ENCODE measurements at regions not wholly inside any gene's neighbourhood (a gene's known extent, or its start where the extent isn't known, plus 50 kb on each side); places are given as distances from the start of the nearest gene placed in this dataset.
A peak's percentile ranks its signal among the peaks of the same experiment; 100 is the strongest.

GRCh38 chr1:55726994-55727393 is 511.8 kb upstream of the USP24 start:
- DNase-seq: no peak

- DNase-seq: no peak
These were observed 510.2 kb upstream of the USP24 start for GRCh38 chr1:55725378-55725777.

DNA sequence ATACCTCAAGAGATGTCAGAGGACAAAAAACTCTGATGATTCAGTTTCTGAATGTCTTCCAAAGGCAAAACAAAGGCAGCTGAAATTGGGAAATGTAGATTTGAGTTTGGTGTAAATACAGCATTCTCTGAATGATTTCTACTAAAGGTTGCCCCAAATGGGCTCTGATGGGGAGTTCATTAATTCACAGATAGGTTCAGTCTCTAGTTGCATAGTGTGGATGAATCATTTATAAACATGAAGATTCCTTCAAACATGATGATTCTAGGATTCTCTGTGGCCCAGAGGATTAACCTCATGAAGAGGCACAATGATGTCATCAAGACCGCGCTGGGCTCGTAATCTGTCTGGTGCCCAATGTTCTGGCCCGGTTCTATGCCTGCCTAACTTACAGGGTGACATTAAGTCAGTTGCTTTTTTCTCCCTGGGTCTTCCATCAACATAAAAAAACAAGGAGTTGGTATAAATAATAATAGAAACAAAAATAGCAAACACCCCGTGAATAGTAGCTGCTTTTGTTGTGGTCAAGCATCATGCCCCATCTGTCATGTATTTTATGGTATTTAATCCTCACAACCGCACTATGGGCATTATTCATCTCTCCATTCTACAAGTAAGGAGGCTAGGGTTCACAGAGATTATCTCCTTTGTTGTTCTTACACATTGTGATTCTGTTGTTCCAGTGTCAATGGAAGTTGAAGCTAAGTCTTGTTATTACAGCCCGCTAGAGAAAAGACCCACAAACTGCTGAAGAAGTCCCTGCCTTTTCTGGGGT is 509.6 kb upstream of the USP24 start:
- DNase-seq: no peak

DNA sequence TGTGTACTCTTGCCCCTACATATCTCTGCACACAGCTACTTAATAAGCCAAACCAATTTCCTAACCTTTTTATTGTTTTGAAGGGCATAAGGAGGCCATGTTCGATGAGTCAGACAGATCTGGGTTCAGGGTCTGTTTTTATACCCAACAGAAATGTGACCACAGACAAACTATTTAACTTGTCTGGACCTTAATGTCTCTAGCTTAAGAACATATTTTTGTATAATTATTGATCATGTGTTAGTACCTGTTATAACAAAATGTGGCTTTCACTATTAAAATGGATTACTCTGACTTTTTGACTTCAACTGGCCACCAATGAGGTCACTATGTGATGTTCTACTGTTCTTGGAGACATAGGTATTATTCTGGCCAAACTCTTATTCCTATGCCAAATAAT is 507.8 kb upstream of the USP24 start:
- DNase-seq: no peak

DNA sequence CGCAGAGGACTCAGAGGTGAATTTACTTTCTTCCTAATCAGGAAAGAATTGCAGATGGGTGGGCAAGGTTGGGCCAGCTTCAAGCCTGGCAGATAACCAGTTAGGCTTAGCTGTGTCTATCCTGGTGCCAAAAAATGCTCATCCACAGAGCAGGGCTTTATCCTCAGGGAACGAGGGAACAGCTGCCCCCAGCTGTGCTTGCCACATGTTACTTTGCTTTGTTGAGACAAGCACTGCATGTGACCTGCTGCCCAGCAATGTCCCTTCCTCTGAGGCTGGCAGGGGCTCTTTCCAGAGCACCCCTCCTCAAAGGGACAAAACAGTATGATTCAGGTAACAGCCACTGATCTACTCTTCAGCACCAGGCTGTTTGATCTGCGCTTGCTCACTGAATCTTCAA is 505.1 kb upstream of the USP24 start:
- DNase-seq: no peak

DNA sequence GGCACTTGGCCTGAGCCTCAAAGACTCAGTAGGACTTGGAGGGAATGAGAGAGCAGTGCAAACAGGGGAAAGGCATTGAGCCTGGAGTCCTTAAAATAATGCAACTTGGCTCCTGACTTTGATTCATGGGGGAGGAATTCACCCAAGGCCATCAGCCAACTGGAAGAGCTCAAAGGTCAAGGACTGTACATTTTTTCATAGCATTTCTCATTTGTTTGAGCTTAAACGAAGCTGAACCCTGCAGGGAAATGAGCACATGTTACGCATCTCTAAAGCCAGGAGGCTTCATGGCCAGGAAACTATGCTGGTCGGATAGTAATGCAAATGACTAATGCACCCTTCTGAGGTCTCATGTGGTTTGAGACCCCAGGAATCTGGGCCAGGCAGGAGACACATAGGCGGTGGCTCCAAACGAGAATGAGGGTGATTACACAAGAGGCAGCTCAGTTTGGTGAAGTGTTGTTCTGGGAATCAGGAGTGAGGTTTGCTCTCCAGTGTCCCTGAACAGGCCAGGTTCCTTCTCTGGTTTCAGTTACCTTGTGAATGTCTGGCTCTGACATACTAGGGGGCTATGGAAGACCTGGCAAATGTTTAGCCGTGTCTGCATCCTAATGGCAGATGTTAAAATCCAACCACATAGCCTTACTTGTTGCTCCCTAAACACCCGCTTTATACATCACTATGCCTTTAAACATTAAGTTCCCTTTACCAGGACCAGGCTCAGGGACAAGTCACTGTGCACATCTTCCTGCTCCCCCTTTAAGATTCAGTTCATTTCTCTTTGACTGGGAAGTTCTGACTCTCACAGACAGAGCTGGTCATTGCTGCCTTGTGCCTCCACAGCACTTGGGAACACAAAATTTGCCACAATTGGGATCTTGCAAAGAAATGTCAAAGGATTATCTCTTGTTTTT is 503.9 kb upstream of the USP24 start:
- DNase-seq: no peak

GRCh38 chr1:55717111-55717510 is 501.9 kb upstream of the USP24 start:
- no peak for DNase-seq

DNA sequence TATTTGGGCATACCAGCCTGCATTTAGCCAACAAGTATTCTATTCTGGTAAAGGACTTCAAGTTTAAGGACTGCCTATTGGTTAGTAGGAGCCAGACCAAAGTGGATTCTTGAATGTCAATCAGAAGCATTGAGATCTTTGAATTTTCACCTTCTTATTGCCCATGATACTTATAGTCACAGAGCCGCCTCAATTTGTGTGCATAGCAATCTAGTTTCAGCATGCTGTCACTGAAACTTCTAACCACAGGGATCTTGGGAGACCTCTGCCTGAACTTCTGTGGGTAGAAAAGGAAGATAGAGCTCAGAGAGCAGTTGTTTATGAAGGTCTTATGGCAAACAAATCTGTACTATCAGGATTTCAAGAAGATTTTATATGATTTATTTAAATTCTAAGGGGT is 501.4 kb upstream of the USP24 start:
- DNase-seq: no peak

DNA sequence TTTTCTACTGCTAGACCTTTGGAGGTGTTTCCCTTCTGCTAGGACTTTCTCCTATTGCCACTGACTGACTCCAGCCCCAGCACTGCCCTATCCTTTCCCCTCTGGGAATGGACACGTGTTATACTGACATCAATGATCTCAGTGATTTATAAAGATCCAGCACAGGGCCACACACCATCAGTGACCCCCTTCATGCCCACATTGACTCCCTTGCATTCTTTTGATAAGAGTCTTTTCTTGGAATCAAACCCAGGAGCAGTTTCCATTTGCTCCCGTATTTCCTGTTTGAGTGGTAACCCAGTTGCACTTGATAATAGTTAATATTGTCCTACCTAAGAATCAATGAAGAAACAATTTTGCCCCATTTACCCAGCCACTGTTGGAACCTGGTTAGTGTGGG is 501.0 kb upstream of the USP24 start:
- no peak for DNase-seq

GRCh38 chr1:55714230-55714629 is 499.1 kb upstream of the USP24 start:
- DNase-seq: no peak

DNA sequence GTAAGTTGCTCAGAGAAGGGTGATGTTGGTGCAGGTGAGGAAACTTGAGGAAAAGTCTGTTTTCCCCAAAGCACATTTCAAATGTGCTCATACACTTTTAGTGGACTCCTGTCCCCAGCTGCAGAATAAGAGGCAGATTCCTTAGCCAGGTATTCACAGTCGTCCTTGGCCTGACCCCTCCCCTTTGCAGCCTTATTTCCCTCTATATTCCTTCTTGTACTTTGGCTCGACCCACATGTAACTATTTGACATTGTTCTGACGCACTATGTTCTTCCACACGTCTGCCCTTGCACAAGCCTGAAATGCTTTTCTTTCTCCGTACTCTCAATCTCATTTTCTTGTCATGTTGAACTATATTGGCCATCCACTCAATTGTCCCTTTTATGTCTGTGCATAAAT is 498.4 kb upstream of the USP24 start:
- DNase-seq: no peak

DNA sequence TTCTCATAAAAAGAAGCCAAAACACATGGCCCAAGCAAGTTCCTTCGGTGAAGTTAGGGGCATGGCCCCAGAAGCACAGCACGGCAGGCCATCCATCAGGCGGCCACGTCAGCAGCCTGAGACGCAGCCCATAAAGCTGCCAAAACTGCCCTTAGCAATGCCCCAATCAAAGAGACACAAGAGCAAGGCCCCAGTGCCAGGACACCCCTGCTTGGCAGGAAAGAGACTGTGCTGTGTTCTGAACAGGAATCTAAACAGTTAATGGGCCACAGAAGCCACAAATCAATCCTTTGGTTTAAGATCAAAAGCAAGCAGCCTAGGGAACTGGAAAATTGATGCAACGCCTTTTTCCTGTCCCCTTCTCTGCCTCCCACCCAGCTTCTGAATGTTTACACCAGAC is 497.0 kb upstream of the USP24 start:
- DNase-seq: no peak

DNA sequence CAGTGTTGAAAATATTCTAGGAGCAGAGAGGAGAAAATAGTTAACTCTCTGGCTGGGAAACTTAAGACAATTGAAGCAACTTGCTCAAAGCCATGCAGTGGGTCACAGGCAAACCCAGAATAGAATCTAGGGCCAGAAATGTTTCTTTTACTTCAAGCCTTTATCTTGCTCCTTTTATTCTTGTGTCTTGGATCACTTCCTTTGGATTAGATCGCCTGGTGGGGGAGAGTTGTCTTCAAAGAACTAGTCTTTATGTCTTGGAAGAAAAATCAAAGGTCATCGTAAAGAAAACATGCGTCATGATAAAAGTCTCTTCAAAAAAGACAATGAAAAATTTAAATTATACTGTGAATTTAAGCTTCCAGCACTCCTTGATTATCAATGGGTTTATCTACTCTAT is 493.6 kb upstream of the USP24 start:
- DNase-seq: no peak

GRCh38 chr1:55707846-55708245 is 492.7 kb upstream of the USP24 start:
- DNase-seq: no peak

DNA sequence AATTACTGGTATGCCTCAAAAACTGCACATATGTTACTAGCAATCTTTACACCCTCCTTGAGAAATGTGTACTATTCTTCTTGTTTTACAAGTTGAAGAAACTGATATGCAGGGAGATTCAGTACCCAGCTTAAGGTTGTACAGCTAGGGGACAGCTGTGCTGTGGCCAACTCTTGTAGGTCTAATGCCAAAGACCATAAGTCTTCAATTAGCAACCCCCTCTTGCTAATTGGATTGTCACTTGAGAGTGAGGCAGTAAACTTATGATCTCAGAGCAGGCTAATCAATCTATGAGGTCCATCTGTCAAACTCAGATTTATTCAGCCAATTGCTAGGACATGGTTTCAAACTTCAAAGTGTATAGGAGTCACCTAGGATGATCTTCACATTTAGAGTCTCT is 492.0 kb upstream of the USP24 start:
- DNase-seq: no peak

DNA sequence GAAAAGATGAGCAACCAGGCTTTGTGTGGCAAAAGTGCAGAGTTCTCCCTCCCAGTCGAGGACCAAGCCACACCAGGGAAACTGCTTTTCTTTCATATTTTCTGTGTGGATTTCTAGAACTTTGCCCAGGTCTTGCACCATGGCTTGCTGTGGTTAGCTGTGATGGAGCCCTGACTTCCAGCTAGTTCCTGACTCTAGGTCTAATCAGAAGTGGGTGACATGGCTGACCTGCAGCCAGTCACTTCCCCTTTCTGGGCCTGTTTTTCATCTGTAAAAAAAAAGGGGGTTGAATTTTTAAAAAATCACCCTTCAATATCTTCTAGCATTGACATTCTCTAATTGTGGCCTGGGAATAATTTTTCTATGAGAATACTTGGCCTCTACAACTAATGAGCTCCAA is 491.2 kb upstream of the USP24 start:
- no peak for DNase-seq

DNA sequence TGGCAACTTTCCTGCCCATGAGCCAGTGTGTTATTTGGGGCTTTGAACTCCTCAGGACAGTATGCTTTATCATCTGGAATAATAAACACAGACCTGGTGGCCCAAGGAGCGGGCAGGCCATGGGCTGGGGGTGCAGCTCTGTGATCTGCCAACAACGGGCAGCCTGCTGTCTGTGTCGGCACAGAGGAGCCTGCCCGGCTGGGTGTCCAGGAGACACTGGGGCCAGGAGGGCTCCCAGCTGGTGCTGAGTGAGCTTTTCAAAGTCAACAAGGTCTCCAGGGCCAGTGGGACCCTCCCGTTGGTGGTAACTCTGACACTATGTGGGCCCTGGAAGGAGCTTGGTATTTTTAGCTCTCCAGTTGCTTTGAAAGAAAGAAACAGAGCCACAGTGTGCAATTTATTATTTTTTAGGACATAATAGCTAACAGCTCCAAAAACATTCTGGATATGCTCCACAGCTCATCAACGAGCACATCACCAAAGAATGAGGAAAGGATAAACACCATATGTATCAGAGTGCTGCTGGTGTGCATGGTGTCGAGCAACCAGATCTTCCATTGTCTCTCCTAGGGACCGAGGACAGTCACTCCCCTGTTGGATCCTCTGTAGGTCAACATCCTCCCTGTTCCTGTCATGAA is 488.7 kb upstream of the USP24 start:
- DNase-seq: no peak

DNA sequence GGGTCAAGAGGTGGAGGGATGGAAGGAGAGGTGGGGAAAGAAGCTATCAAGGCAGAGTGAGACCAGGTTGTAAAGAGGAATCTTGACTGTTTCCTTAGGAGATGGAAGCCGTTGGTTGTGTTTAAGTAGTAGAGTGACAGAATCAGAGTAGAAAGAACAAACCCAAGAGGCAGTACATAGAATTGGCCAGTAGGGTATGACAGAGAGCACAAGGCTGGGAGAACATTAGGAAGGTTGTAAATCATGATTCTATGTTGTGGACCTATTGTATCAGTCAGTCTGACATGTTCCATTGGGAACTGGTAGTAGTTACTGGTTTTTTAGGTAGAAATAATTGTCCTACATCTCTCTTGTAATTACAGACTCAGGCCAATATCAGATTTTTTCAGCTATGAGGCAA is 486.9 kb upstream of the USP24 start:
- no peak for DNase-seq

DNA sequence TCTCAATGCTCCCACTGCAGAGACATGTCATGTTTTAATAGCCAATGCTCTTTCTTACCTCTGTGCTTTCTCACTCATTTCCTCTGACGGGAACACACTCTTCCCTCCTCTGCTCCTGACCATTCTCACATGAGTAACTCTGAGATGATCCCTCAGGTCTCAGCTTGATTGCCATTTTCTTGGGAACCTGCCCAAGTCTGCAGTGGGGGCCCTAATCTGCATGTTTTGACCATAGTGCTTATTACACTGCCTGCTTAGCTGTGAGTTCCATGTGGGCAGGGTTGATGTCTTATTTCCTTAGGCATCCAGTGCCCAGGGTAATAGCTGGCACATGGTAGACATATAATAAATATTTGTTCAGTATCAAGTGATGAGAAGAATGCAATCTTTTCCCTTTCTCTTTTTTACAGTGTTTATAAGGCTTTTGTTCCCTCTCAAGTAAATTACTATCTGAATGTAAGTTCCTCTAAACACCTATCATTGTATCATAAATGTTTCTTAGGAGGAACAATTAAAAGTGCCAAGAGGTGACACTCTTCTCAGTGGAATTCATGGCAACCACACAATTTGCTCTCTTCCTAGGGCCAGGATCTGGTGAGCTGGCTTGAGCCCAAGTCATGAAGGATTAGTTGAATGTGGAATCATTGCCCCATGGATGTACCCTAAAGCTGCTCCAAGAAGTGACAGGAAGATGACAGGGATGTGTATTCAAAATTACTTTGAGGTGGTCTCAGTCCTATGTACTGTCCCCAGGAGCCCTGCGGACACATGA is 485.4 kb upstream of the USP24 start:
- DNase-seq: no peak

DNA sequence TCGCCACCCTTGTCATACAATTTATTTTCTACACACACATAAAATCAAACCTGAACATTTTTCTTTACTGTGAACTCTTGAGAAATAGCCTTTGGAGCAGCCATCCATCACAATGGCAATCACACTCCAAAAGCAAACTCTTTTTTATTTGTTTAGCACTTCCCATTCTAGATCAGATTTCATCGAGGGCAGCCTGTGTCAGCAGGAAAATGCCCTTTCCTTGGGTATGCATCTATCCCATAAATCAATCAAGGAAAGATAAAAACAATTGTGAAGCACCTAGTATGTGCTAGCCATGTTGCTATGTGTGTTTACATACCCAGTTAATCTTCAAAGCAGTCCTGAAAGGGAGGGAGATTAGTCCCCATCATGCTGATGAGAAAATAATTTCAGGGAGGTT is 484.1 kb upstream of the USP24 start:
- DNase-seq: peak; percentile 65

DNA sequence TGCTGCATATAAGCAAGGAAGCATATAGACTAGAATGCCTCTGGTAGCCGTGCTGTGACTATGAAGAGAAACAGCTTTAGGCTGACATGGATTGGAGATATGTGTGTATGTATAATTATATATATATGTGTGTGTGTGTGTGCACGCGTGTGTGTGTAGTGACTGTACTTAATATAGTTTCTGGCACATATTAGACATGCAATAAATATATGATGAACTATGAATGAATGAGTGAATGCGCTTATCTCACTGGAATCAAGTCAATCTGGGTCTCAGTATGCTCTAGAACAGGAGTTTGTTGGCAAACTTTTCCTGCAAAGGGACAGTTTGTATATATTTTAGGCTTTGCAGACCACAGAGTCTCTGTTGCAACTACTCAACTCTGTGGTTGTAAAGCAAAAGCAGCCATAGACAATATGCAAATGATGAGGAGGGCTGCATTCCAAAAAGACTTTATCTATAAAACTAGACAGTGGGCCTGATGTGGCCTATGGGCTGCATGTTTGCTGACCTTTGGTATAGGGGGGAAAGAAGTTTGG is 482.9 kb upstream of the USP24 start:
- DNase-seq: no peak

DNA sequence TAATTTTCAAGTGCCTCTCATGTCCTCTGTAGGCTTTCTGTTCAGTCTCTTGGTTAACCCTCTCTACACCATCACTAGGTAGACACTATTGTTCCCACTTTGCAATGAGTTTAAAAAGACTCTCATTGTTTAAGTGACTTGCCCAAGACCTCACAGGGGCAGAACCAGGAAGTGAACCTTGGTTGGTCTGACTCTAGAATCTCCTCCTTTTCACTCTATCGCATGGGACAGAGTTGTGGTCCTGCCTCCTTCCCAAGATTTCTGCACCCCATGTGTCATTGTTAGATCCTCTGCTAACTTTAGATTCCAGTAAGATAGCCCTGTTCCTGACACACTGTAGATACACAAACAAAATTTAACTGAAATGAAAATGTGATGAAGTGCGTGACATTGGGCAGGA is 481.7 kb upstream of the USP24 start:
- DNase-seq: no peak

Data from SHP77 treated with DMSO at 0.1 percent for 48 hours (cell line).